GM12892 (cell line): ENCODE measurements at regions not wholly inside any gene's neighbourhood (a gene's known extent, or its start where the extent isn't known, plus 50 kb on each side); places are given as distances from the start of the nearest gene placed in this dataset.

Source experiments
- POLR2A ChIP-seq: IDR thresholded peaks from 2 replicates; pipeline ENCODE4 v1.6.1; 2011; ENCODE audit warnings: low read depth, low read length, control low read depth
- TAF1 ChIP-seq: IDR thresholded peaks from 2 replicates; pipeline ENCODE4 v1.6.1; 2011; ENCODE audit warnings: low read depth, mild to moderate bottlenecking, control low read depth, low read length, borderline replicate concordance

DNA sequence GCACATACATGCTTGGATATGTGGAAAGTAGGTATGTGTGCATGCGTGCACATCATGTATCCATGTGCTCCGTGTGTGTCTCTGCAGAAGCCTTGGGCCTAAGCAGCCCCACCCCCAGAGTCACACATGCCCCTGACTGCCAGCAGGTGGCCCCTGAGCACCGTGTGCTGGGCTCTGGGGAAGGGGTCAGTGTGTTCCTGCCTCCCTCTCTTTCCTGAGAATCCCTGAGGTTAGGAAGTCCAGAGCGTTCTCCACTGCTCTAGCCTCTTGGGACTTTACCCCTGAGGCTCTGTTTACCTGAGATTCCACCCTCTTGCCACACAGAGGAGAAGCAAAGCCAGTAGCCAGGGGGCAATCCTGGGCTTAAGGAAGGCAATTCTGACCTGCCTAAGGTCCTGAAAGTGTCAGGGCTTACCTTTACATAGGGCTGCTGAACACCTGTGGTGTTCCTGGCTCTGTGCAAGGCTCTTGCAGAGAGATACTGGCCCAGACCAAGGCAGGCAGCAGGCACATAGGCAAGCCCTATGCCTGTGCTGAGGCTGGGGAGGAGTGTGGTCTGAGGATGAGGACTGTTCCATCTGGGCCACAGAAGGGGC, 207.3 kb downstream of the TMEM38B start:
- TF ChIP-seq POLR2A = no peak
- TF ChIP-seq TAF1 = no peak
